ENCODE measurements at regions not wholly inside any gene's neighbourhood (a gene's known extent, or its start where the extent isn't known, plus 50 kb on each side); places are given as distances from the start of the nearest gene placed in this dataset.

GRCh38 chr16:54484700-54485099 is 198.1 kb upstream of the IRX3 start:
- no peak for TF ChIP-seq CTCF (IDR thresholded peaks at IDR 0.05; ENCODE audit: low read depth, low read length, missing control alignments)
- no peak for DNase-seq (ENCODE audit: low read depth)
- H3K4me3 ChIP-seq (ENCODE audit: low read depth, low read length): no peak overlapping the region

GRCh38 chr16:54482892-54483574 is 196.4 kb upstream of the IRX3 start:
- no peak for TF ChIP-seq CTCF (IDR thresholded peaks at IDR 0.05; ENCODE audit: low read depth, low read length, missing control alignments)
- H3K4me3 ChIP-seq (ENCODE audit: low read depth, low read length): no peak overlapping the region
- no peak for DNase-seq (ENCODE audit: low read depth)

- H3K4me3 ChIP-seq (ENCODE audit: low read depth, low read length): no peak overlapping the region
- DNase-seq (ENCODE audit: low read depth): no peak
- no peak for TF ChIP-seq CTCF (IDR thresholded peaks at IDR 0.05; ENCODE audit: low read depth, low read length, missing control alignments)
Observed at GRCh38 chr16:54480429-54480828, 193.8 kb upstream of the IRX3 start.

- no peak for TF ChIP-seq CTCF (IDR thresholded peaks at IDR 0.05; ENCODE audit: low read depth, low read length, missing control alignments)
- DNase-seq (ENCODE audit: low read depth): no peak
Observed at GRCh38 chr16:54479546-54479945, 193.0 kb upstream of the IRX3 start.

GRCh38 chr16:54477714-54478113 is 191.1 kb upstream of the IRX3 start:
- no peak for DNase-seq (ENCODE audit: low read depth)
- H3K4me3 ChIP-seq (ENCODE audit: low read depth, low read length): no peak overlapping the region
- TF ChIP-seq CTCF (IDR thresholded peaks at IDR 0.05; ENCODE audit: low read depth, low read length, missing control alignments): no peak

More at GRCh38 chr16:54479546-54479945, 193.0 kb upstream of the IRX3 start:
- no peak overlapping the region for H3K4me3 ChIP-seq (ENCODE audit: low read depth, low read length)

- no peak for DNase-seq (ENCODE audit: low read depth)
- TF ChIP-seq CTCF (IDR thresholded peaks at IDR 0.05; ENCODE audit: low read depth, low read length, missing control alignments): no peak
- no peak overlapping the region for H3K4me3 ChIP-seq (ENCODE audit: low read depth, low read length)
Observed at GRCh38 chr16:54475019-54475601, 188.5 kb upstream of the IRX3 start.

All from GM12864 (cell line).